Calu3 (cell line): ENCODE measurements at regions not wholly inside any gene's neighbourhood (a gene's known extent, or its start where the extent isn't known, plus 50 kb on each side); places are given as distances from the start of the nearest gene placed in this dataset.

ENCODE experiments used
- BruUV-seq: library from RNA; stranded (reverse); fragments of 400-500 nt; replicated peaks from 2 replicates; lab custom pipeline; 2021; lab: Mats Ljungman, UMichigan
- CTCF ChIA-PET: fragments of 300-600 bp; sonication (Branson Sonifier 250); formaldehyde crosslinking; loops from one replicate; lab custom pipeline; 2022; ENCODE audit warnings: antibody characterized with exemption; lab: Charles Lee
- DNase-seq: peaks from one replicate; pipeline ENCODE4 v3.0.0; 2022
- H3K27ac Mint-ChIP-seq: one replicate; pipeline ENCODE4 v1.8.0; 2022; ENCODE audit warnings: mixed read lengths; ENCODE audit not compliant: unreplicated experiment
- H3K27me3 Mint-ChIP-seq: one replicate; pipeline ENCODE4 v1.8.0; 2022; ENCODE audit warnings: mixed read lengths; ENCODE audit not compliant: unreplicated experiment
- H3K36me3 Mint-ChIP-seq: one replicate; pipeline ENCODE4 v1.8.0; 2022; ENCODE audit warnings: mild to moderate bottlenecking, moderate library complexity, mixed read lengths; ENCODE audit not compliant: insufficient read depth, unreplicated experiment
- H3K4me1 Mint-ChIP-seq: one replicate; pipeline ENCODE4 v1.8.0; 2022; ENCODE audit warnings: mild to moderate bottlenecking, low read depth, mixed read lengths; ENCODE audit not compliant: unreplicated experiment
- H3K4me3 Mint-ChIP-seq: one replicate; pipeline ENCODE4 v1.8.0; 2022; ENCODE audit warnings: mild to moderate bottlenecking, low read depth, moderate library complexity, mixed read lengths; ENCODE audit not compliant: unreplicated experiment
- H3K9me3 Mint-ChIP-seq: one replicate; pipeline ENCODE4 v1.8.0; 2022; ENCODE audit warnings: low read depth, mixed read lengths; ENCODE audit not compliant: unreplicated experiment
- CTCF ChIP-seq: fragments of 200-600 bp; IDR thresholded peaks from one replicate; pipeline ENCODE4 v1.8.0; 2022; ENCODE audit warnings: antibody characterized with exemption; ENCODE audit not compliant: unreplicated experiment
- intact Hi-C: fragments of 100-400 bp; cut with micrococcal nuclease; formaldehyde crosslinking; loops from one replicate; pipeline ENCODE4 v1.10.0; 2022; ENCODE audit not compliant: unreplicated experiment

- no peaks in the 10 kb centered on the region for H3K36me3 Mint-ChIP-seq
- no peak for DNase-seq
- no TSS peak for BruUV-seq
- H3K4me1 Mint-ChIP-seq, result no peaks in the 10 kb centered on the region
- H3K9me3 Mint-ChIP-seq, result peaks cover 17% of the 10 kb centered on the region
- CTCF ChIA-PET, result no interaction called here
- intact Hi-C loops, result no loop called here
- no peak overlapping the region for H3K4me3 Mint-ChIP-seq
- TF ChIP-seq CTCF, result no peak
- no peaks in the 10 kb centered on the region for H3K27me3 Mint-ChIP-seq
- no peak overlapping the region for H3K27ac Mint-ChIP-seq
These were observed 419.4 kb downstream of the CDH11 start for GRCh38 chr16:64702415-64702814.

- no peak for TF ChIP-seq CTCF
- no peak overlapping the region for H3K4me3 Mint-ChIP-seq
- H3K9me3 Mint-ChIP-seq, result peaks cover 14% of the 10 kb centered on the region
- H3K4me1 Mint-ChIP-seq, result no peaks in the 10 kb centered on the region
- no peak for DNase-seq
- H3K27ac Mint-ChIP-seq, result no peak overlapping the region
- intact Hi-C loops, result no loop called here
- no TSS peak for BruUV-seq
- CTCF ChIA-PET, result no interaction called here
- H3K36me3 Mint-ChIP-seq, result no peaks in the 10 kb centered on the region
- H3K27me3 Mint-ChIP-seq, result no peaks in the 10 kb centered on the region
These were observed 421.2 kb downstream of the CDH11 start for GRCh38 chr16:64700628-64701027.

- intact Hi-C loops, result no loop called here
- BruUV-seq, result no TSS peak
- CTCF ChIA-PET, result no interaction called here
- TF ChIP-seq CTCF, result no peak
- Mint-ChIP-seq H3K4me1 (no peaks in the 10 kb centered on the region), H3K27me3 (no peaks in the 10 kb centered on the region), H3K27ac (no peak overlapping the region), H3K4me3 (no peak overlapping the region), H3K9me3 (peaks cover 8% of the 10 kb centered on the region), H3K36me3 (no peaks in the 10 kb centered on the region)
- DNase-seq, result no peak
These were observed 425.0 kb downstream of the CDH11 start for GRCh38 chr16:64696866-64697265.

- Mint-ChIP-seq H3K36me3 (no peaks in the 10 kb centered on the region), H3K27ac (no peak overlapping the region), H3K4me1 (no peaks in the 10 kb centered on the region), H3K9me3 (peaks cover 9% of the 10 kb centered on the region), H3K4me3 (no peak overlapping the region), H3K27me3 (no peaks in the 10 kb centered on the region)
- CTCF ChIA-PET, result no interaction called here
- no peak for DNase-seq
- no peak for TF ChIP-seq CTCF
- no TSS peak for BruUV-seq
- intact Hi-C loops, result no loop called here
These were observed 426.2 kb downstream of the CDH11 start for GRCh38 chr16:64695684-64696083.
